GM20000 (cell line): ENCODE measurements at regions not wholly inside any gene's neighbourhood (a gene's known extent, or its start where the extent isn't known, plus 50 kb on each side); places are given as distances from the start of the nearest gene placed in this dataset.

Experiments
- DNase-seq: peaks from one replicate; pipeline ENCODE4 v3.0.0; 2012; ENCODE audit warnings: low spot score
- TF ChIP-seq, protein P1 (sequence below): IDR thresholded peaks from 2 replicates; pipeline ENCODE4 v1.5.1; 2012; ENCODE audit warnings: mild to moderate bottlenecking, control low read depth; ENCODE audit errors: extremely low read depth, missing control alignments

DNA sequence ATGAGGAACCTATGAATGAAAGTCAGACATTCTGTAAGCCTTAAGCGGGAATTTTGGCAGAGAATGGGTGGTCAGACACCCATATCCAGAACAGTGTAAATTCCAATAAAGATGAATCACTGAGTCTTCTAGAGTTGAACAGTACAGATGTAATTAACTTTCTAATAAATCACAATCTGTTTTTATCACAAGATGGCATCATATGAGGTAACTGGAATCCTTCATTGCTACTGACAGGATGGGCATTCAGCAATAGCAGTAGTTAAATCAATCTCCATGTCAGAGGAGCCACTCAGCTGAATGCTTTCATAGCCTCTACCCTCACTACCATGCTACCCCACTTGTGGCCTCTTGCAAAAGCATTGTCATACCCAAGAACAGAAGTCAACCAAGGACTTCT lies 690.3 kb downstream of the AMY1C start:
- TF ChIP-seq, protein P1, sequence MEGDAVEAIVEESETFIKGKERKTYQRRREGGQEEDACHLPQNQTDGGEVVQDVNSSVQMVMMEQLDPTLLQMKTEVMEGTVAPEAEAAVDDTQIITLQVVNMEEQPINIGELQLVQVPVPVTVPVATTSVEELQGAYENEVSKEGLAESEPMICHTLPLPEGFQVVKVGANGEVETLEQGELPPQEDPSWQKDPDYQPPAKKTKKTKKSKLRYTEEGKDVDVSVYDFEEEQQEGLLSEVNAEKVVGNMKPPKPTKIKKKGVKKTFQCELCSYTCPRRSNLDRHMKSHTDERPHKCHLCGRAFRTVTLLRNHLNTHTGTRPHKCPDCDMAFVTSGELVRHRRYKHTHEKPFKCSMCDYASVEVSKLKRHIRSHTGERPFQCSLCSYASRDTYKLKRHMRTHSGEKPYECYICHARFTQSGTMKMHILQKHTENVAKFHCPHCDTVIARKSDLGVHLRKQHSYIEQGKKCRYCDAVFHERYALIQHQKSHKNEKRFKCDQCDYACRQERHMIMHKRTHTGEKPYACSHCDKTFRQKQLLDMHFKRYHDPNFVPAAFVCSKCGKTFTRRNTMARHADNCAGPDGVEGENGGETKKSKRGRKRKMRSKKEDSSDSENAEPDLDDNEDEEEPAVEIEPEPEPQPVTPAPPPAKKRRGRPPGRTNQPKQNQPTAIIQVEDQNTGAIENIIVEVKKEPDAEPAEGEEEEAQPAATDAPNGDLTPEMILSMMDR = no peak
- no peak for DNase-seq

DNA sequence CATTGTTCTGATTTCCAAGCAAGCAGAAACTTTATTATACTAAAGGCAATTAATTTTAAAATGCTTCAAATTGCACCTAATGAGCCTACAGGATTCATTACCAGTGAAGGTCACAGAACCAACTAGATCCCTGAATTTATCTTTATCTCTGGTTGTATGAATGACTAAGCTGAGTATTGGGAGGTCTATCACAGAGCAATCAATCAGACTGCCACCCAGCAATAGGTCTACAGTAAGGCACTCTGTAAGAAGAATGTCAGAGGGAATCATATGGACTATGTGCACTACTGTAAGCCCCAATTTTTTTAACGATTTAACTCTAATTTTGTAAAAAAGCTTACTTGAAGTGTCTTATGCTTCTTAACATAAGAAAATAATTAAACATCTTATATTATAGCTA lies 707.0 kb downstream of the AMY1C start:
- TF ChIP-seq, protein P1 = no peak
- no peak for DNase-seq

DNA sequence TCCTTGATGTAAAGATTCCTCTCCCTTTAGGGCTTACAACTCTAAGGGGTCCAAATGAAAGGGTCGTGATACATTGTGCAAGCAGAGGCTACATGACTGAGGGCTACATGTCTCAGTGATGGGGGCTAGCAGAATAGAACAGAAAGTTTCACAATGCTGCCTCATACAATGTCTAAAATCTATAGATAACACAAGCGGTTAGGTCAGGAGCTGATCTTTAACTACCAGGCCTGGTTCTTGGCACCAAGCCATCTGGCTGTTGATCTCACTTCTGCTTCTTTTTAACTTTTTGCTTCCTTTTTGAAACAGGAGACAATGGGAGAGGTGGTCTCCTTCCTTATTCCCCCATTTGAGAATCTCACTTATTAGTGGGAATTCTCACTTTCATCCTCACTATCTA lies 710.2 kb downstream of the AMY1C start:
- TF ChIP-seq, protein P1 = no peak
- no peak for DNase-seq

DNA sequence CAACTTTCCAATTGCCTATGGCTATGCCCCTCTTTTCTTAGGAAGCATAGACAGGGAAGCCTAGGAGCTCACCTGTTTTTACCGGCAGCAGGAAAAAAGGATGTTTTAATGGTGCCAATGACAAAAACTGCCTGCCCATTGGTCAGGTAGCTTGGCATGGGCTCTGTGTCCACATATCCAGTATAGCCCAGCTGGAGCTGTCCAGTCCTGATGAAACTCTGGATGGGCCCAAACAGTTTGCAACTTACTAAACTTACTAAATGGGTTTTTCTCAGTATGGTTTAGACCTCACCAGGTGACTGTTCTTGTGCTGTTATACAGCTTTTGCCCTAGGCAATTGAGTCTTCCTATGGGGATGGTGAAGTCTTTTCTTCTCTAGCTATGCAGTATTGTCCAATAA lies 711.2 kb downstream of the AMY1C start:
- DNase-seq = no peak

DNA sequence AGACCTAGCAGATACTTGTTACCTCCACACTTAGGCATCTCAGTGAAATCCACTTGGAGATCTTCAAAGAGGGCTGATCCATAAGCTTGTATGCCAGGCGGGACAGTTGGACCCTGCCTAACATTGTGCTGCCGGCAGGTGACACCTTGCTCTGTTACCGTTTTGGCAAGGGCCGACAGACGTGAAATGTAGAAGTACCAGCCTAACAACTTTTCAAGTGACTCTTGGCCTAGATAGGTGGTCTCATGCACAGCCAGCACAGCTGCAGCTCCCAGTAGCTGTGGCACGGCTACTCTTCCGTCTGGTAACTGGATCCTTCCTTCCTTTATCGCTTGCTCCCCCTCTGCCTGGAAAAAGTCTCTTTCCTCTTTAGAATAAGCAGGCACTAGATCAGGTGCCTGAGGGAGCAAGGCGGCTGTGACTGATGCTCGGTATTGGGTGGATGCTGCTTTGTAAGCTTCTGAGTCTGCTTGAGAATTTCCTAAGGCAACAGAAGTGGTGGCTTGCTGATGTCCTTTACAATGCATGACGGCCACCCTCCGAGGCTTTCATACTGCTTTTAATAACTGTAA lies 713.5 kb downstream of the AMY1C start:
- no peak for DNase-seq
- TF ChIP-seq, protein P1 = no peak

More for the DNA sequence above, 711.2 kb downstream of the AMY1C start:
- TF ChIP-seq, protein P1 = no peak

DNA sequence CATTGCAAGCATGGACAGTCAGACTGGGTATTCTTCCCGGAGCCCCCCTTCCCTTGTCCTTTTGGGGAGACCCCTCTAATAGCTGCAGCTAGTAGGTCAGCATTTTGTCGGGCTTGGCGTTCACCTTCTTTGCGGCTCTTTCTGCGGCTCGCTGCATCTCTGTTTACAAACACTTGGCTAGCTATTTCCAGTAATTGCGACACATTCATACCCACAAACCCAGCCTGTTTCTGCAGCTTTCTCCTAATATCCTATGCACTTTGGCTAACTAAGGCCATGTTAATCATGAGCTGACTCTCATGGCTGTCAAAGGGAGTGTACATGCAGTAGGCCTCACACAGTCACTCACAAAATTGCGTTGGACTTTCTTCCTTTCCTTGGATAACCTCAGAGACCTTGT lies 716.4 kb downstream of the AMY1C start:
- TF ChIP-seq, protein P1 = no peak
- DNase-seq = no peak

DNA sequence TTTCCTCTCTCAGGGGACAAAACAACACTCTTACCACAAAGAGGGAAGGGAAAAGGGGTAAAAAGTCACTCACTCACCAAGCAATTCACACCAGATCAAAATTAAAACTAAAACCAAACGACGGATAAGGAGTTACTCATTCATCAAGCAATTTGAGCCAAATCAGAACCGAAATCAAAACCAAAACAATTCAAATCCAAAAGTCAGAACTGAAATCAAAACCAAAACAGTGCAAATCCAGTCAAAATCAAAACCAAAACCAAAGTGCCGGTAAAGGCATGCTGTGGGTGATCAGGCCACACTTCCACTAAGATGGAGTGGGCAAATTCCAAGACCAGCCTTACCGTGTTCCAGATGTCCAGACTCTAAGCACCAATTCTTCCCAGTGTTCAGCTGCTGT lies 717.9 kb downstream of the AMY1C start:
- DNase-seq = peak; percentile 11
- TF ChIP-seq, protein P1 = no peak
